Activated naive CD4-positive, alpha-beta T cell treated with anti-CD3 and anti-CD28 coated beads, Interleukin-2, amount 50 U/mL, for 24 hours (primary cell): ENCODE measurements at regions not wholly inside any gene's neighbourhood (a gene's known extent, or its start where the extent isn't known, plus 50 kb on each side); places are given as distances from the start of the nearest gene placed in this dataset.
"Not testable (repeated sequence)": the region's sequence is repeated elsewhere in the genome, so short reads cannot be mapped to it uniquely, and the experiment has no call there.

Experiments
- H3K27ac Mint-ChIP-seq: one replicate; pipeline ENCODE4 v1.8.0; 2021; ENCODE audit warnings: mild to moderate bottlenecking, mixed read lengths
- H3K27me3 Mint-ChIP-seq: one replicate; pipeline ENCODE4 v1.8.0; 2021; ENCODE audit warnings: mixed read lengths
- H3K36me3 Mint-ChIP-seq: one replicate; pipeline ENCODE4 v1.8.0; 2021; ENCODE audit warnings: mixed read lengths
- H3K4me1 Mint-ChIP-seq: one replicate; pipeline ENCODE4 v1.8.0; 2021; ENCODE audit warnings: mixed read lengths
- H3K4me3 Mint-ChIP-seq: one replicate; pipeline ENCODE4 v1.8.0; 2021; ENCODE audit warnings: mild to moderate bottlenecking, mixed read lengths
- H3K9me3 Mint-ChIP-seq: one replicate; pipeline ENCODE4 v1.8.0; 2021; ENCODE audit warnings: mixed read lengths

- H3K4me1 Mint-ChIP-seq, result peaks cover 14% of the 10 kb centered on the region
- H3K4me3 Mint-ChIP-seq, result no peak overlapping the region
- H3K36me3 Mint-ChIP-seq, result no peaks in the 10 kb centered on the region
- H3K9me3 Mint-ChIP-seq, result no peaks in the 10 kb centered on the region
- H3K27ac Mint-ChIP-seq, result no peak overlapping the region
- H3K27me3 Mint-ChIP-seq, result no peaks in the 10 kb centered on the region
These were observed 180.4 kb downstream of the UACA start for GRCh38 chr15:70583006-70583405.

DNA sequence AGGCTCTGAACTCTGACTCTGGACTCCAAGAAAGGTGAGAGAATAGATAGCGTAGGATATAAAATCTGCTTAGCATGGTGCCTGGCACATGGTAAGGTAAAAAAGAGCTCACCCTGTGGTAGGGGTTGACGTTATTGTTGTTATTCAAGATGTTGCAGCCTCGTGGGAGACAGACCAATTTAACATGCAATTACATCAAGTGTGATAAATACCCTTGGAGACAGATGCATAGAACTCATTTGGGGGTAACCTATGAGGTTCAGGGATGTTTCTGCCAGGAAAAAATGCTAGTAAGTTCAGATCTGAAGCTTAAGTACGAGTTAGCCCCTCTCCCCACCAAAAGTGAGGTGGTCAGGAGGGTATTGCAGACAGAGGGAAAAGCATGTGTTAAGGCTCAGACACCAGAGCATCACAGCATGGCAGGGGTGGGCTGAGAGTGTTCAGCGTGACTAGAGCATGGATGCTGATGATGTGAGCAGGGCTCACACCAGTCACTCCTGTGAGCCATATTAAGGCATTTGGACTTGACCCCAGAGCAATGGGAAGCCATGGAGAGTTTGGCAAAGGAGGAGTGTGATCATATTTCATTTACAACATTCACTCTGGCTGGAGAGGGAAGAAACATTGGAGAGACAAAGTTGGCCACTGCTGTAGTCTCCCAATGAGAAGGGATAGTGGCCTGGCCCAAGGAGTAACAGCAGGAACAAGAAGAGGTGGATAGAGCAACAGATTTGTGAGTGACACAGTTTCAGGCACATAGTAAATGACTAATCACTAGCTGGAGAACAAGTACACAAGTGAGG is 181.0 kb downstream of the UACA start:
- Mint-ChIP-seq H3K4me1 (peaks cover 10% of the 10 kb centered on the region), H3K4me3 (no peak overlapping the region), H3K27ac (no peak overlapping the region), H3K36me3 (no peaks in the 10 kb centered on the region), H3K27me3 (no peaks in the 10 kb centered on the region), H3K9me3 (no peaks in the 10 kb centered on the region)

DNA sequence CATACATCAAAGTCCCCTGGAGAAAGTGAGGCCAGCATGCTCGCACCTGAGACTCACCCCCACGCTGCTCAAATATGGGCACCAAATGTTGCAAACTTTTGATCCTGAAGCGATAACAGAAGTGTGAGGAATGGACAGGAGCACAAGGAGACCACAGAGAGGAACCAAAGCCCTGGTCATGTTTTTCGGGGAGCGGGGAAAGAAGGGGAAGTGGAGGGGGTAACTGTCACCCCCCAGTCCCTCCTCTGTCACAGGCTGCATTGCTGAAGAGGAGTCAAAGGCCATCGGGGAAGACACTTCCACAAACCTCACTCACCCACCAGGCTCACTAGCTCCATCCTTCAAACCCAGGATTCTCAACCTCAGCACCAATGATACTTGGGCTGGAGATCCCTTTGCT is 182.4 kb downstream of the UACA start:
- Mint-ChIP-seq H3K27me3 (no peaks in the 10 kb centered on the region), H3K27ac (no peak overlapping the region), H3K4me3 (no peak overlapping the region), H3K36me3 (no peaks in the 10 kb centered on the region), H3K9me3 (no peaks in the 10 kb centered on the region), H3K4me1 (peaks cover 5% of the 10 kb centered on the region)

DNA sequence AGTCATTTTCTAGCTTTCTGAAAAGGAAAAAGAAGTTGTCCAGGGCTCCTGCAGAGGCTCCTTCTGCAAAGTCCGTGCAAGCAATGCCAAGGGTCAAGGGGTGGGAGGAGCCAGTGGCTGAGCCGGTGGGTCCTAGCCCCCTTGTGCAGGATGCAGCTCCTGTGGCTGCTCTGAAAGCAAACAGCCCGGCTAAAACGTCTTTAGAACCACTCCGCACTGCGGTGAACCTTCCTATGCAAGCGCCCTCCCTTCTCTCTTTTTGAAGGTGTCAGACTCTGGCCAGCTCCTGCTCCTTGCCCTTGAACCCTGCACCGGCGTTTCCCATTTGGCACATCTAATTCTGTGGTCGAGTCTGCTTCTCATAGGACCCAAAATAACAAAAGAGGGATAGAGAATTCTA is 183.1 kb downstream of the UACA start:
- Mint-ChIP-seq H3K27ac (no peak overlapping the region), H3K9me3 (no peaks in the 10 kb centered on the region), H3K4me1 (no peaks in the 10 kb centered on the region), H3K4me3 (no peak overlapping the region), H3K36me3 (no peaks in the 10 kb centered on the region), H3K27me3 (no peaks in the 10 kb centered on the region)

DNA sequence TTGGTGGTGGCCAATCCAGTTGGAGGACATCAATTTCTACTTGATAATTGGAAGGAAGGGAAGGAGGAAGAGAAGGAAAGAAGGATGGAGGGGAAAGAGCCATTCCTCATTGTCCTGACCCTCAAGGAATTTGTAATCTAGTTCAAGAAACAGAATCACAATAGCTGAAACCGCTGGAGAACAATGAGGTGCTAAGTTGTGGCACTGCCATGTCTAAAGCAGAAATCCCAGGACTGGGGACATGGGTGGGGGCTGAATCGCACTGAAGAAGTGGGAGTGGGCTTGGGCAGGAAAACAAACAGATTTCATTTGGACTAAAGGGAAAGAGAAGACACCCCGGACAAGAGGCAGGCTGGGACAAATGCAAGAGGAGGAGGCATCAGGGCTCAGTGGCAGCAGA is 183.6 kb downstream of the UACA start:
- Mint-ChIP-seq H3K9me3 (no peaks in the 10 kb centered on the region), H3K36me3 (no peaks in the 10 kb centered on the region), H3K4me1 (no peaks in the 10 kb centered on the region), H3K27me3 (no peaks in the 10 kb centered on the region), H3K4me3 (no peak overlapping the region), H3K27ac (no peak overlapping the region)

DNA sequence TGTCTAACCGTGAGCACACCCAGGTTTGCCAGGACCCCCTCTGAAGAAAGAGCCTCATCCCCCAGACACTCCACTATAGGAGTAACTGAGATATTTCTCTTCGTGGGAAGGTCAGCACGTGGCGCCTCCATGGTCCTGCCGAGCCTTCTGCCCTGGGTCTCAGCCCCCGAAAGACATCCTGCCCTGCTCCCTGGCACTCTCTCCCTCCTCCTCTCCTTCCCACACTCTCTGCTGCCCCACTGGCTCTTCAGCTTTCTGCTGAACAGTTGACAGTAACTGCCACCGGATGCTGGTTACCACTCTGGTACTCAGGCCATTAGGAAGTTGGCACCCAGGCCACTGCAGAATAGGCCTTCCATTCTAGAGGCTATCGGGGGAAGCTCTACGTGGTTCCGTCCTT is 185.2 kb downstream of the UACA start:
- H3K27ac Mint-ChIP-seq, result no peak overlapping the region
- no peaks in the 10 kb centered on the region for H3K27me3 Mint-ChIP-seq
- no peak overlapping the region for H3K4me3 Mint-ChIP-seq
- H3K36me3 Mint-ChIP-seq, result peaks cover 4% of the 10 kb centered on the region
- H3K4me1 Mint-ChIP-seq, result peaks cover 3% of the 10 kb centered on the region
- H3K9me3 Mint-ChIP-seq, result no peaks in the 10 kb centered on the region

DNA sequence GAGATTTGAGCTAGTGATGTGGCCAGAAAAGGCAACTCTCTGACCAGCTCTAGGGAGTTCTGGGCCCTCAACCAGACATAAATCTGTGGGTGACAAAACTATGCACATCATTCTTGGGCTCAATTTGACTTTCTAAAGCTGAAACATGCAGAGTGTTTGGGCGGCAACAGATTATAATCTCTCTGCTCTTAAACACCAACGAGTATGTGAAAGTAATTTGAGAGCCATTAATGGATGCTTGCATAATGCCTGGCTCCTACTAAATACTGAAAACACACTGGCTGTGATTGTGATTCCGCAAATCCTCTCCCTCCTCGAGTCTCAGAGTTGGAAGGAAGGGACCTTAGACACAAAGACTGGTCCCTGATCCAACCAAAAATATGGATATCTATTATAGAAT is 186.7 kb downstream of the UACA start:
- H3K9me3 Mint-ChIP-seq, result no peaks in the 10 kb centered on the region
- H3K4me1 Mint-ChIP-seq, result peaks cover 3% of the 10 kb centered on the region
- peaks cover 4% of the 10 kb centered on the region for H3K36me3 Mint-ChIP-seq
- H3K27me3 Mint-ChIP-seq, result no peaks in the 10 kb centered on the region
- no peak overlapping the region for H3K4me3 Mint-ChIP-seq
- H3K27ac Mint-ChIP-seq, result no peak overlapping the region

DNA sequence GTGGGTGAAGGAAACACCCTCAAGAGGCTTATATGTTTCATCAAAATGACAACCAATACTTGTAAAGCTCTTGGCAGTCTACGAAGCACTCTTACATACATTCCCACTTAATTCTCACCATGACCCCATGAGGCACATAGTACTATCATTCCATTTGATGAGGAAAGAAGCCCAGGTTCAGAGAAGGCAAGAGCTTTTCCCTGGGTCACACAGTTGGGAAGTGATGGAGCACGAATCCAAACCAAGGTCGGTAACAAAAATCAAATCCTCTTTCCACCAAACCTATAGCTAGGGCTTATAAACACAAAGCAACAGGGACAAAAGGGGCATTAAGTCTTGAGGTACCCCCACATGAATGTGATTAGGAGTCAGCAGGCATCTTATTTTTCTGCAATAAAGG is 187.1 kb downstream of the UACA start:
- peaks cover 4% of the 10 kb centered on the region for H3K36me3 Mint-ChIP-seq
- no peak overlapping the region for H3K27ac Mint-ChIP-seq
- H3K27me3 Mint-ChIP-seq, result no peaks in the 10 kb centered on the region
- no peaks in the 10 kb centered on the region for H3K9me3 Mint-ChIP-seq
- H3K4me3 Mint-ChIP-seq, result no peak overlapping the region
- peaks cover 3% of the 10 kb centered on the region for H3K4me1 Mint-ChIP-seq

DNA sequence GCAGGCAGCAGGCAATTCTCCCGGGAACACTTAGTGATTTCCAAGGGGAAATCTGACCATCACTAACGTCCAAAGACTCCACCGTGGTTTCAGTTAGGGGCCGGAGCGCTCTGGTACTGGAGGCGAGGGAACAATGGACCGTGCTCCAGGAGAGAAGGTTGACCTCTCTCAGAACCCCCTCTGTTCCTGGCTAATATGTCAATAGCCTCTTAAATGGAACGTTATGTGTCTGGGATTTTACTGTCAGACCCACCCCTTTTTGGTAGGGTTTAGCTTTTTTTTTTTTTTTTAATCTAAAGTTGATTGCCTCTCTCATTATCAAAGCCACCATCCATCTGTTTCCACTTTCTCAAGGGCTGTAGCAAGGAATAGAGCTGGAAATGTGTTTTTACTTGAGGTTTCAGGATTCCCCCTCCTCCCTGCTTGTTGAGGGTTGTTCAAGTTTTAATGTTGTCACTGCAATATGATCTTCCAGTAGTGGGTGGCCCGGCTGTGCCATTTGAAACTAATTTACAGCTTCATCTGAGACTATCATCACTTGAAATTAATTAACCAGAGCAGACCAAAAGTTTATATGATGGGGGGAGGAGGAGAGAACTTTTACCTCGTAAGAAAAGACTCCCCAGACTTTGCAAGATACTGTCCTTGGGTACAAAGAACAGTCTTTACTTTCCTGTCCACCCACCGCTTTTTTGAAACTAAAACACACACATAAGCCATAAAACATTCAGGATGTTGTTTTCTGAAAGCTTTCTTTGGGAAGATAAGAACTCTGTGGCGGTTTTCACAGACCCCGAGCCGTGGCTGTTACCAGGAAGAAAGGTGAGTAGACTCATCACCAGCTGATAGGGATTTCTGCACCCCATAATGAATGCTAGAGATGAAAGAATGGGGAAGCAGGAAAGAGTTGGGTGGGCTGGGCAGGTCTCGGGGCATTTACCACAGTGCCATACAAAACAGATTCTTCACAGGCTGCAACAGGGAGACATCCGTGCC is 187.8 kb downstream of the UACA start:
- Mint-ChIP-seq H3K4me1 (peaks cover 3% of the 10 kb centered on the region), H3K4me3 (no peak overlapping the region), H3K27me3 (no peaks in the 10 kb centered on the region), H3K36me3 (peaks cover 4% of the 10 kb centered on the region), H3K9me3 (no peaks in the 10 kb centered on the region), H3K27ac (no peak overlapping the region)

- H3K27me3 Mint-ChIP-seq, H3K4me3 Mint-ChIP-seq, H3K36me3 Mint-ChIP-seq, H3K9me3 Mint-ChIP-seq, H3K4me1 Mint-ChIP-seq, H3K27ac Mint-ChIP-seq: not testable (repeated sequence)
These were observed 189.0 kb downstream of the UACA start for GRCh38 chr15:70574325-70574724.

GRCh38 chr15:70573121-70573850 is 190.1 kb downstream of the UACA start:
- Mint-ChIP-seq H3K27ac (no peak overlapping the region), H3K27me3 (no peaks in the 10 kb centered on the region), H3K36me3 (peaks cover 4% of the 10 kb centered on the region), H3K4me3 (no peak overlapping the region), H3K9me3 (no peaks in the 10 kb centered on the region), H3K4me1 (peaks cover 8% of the 10 kb centered on the region)

DNA sequence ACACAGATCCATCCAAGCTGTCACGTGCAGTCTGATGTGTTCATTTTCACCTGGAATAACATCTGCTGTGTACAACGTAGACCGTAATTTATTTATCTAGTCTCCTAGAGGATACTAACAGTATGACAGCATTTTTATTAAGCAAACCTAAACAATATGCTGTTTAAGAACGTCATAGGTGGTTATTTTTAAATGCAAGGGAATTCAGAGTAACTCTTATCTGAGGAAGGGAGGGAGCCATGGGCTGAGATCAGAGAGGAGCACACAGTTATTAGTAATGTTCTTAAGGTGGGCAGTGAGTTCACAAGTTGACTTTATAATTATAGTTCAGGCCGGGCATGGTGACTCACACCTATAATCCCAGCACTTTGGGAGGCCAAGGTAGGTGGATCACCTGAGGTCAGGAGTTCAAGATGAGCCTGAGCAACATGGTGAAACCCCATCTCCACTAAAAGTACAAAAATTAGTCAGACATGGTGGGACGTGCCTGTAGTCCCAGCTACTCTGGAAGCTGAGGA is 193.6 kb downstream of the UACA start:
- no peak overlapping the region for H3K27ac Mint-ChIP-seq
- H3K27me3 Mint-ChIP-seq, result no peaks in the 10 kb centered on the region

GRCh38 chr15:70569091-70569713 is 194.2 kb downstream of the UACA start:
- Mint-ChIP-seq H3K9me3 (no peaks in the 10 kb centered on the region), H3K27ac (no peak overlapping the region), H3K27me3 (no peaks in the 10 kb centered on the region), H3K4me3 (no peak overlapping the region), H3K36me3 (peaks cover 2% of the 10 kb centered on the region), H3K4me1 (peaks cover 7% of the 10 kb centered on the region)

More for the DNA sequence above, 193.6 kb downstream of the UACA start:
- Mint-ChIP-seq H3K4me1 (peaks cover 8% of the 10 kb centered on the region), H3K9me3 (no peaks in the 10 kb centered on the region), H3K36me3 (peaks cover 4% of the 10 kb centered on the region), H3K4me3 (no peak overlapping the region)

- H3K27me3 Mint-ChIP-seq, result no peaks in the 10 kb centered on the region
- no peaks in the 10 kb centered on the region for H3K36me3 Mint-ChIP-seq
- no peak overlapping the region for H3K4me3 Mint-ChIP-seq
- H3K4me1 Mint-ChIP-seq, result peaks cover 4% of the 10 kb centered on the region
- no peaks in the 10 kb centered on the region for H3K9me3 Mint-ChIP-seq
- H3K27ac Mint-ChIP-seq, result no peak overlapping the region
These were observed 196.4 kb downstream of the UACA start for GRCh38 chr15:70566989-70567388.
